ENCODE measurements at regions not wholly inside any gene's neighbourhood (a gene's known extent, or its start where the extent isn't known, plus 50 kb on each side); places are given as distances from the start of the nearest gene placed in this dataset.

DNA sequence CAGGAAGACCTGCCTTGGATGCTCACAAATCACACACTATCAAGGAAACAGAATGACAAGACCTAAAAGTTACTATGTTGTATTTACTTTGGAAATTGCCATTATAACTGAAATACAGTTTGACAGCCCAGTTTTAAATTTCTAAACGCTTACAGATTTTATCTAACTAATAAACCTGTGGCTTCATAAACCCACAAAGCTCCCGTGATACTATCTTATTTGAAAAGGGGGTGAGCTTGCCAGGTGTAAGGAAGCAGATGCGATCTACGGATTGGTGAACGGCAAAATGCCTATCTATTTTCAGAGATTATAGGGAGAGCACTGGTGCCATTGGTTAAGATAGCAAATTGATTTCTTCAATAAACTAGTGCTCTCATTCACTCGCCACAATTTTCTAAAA is 485.5 kb downstream of the BCAT1 start (continued):
- TF ChIP-seq, protein P1, sequence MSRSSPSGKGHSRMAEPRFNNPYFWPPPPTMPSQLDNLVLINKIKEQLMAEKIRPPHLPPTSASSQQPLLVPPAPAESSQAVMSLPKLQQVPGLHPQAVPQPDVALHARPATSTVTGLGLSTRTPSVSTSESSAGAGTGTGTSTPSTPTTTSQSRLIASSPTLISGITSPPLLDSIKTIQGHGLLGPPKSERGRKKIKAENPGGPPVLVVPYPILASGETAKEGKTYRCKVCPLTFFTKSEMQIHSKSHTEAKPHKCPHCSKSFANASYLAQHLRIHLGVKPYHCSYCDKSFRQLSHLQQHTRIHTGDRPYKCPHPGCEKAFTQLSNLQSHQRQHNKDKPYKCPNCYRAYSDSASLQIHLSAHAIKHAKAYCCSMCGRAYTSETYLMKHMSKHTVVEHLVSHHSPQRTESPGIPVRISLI (CRISPR knock-in tag; IDR thresholded peaks at IDR 0.05; ENCODE audit: borderline replicate concordance): no peak
- TF ChIP-seq ZNF292 (CRISPR knock-in tag; IDR thresholded peaks at IDR 0.05; ENCODE audit: borderline replicate concordance, low read depth): no peak
- TF ChIP-seq, protein P2, sequence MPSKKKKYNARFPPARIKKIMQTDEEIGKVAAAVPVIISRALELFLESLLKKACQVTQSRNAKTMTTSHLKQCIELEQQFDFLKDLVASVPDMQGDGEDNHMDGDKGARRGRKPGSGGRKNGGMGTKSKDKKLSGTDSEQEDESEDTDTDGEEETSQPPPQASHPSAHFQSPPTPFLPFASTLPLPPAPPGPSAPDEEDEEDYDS (CRISPR knock-in tag; IDR thresholded peaks at IDR 0.05): no peak
- no peak for TF ChIP-seq KLF11 (CRISPR knock-in tag; IDR thresholded peaks at IDR 0.05)

DNA sequence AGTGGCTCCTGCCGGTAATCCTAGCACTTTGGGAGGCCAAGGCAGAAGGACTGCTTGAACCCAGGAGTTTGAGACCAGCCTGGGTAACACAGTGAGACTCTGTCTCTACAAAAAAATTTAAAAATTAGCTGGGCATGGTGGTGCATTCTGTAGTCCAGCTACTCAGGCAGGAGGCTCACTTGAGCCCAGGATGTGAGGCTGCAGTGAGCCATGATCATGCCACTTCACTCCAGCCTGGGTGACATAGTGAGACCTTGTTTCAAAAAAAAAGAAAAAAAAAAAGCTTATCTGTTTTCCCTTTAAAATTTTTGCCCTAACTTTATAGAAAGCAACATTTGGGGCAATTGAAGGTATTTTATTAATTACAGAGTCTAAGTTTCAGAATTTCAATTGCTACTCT is 486.0 kb downstream of the BCAT1 start:
- no peak for ATAC-seq
- no TSS peak for BruUV-seq (replicated peaks)
- Histone ChIP-seq H3K4me1 (ENCODE audit: insufficient read depth, low read length) (no peaks in the 10 kb centered on the region), H3K36me3 (replicated peaks in 1 of 2; ENCODE audit: control insufficient read depth in 1 of 2, insufficient read depth in 2 of 2, low read length in 2 of 2) (no peaks in the 10 kb centered on the region), H3K27ac (ENCODE audit: extremely low read length, insufficient read depth, low read length) (no peak overlapping the region), H3K9ac (ENCODE audit: insufficient read depth, low read depth, low read length) (no peak overlapping the region), H4K20me1 (ENCODE audit: insufficient read depth, low read length) (no peaks in the 10 kb centered on the region), H2AFZ (ENCODE audit: low read length) (no peak overlapping the region), H3K79me2 (ENCODE audit: insufficient read depth, low read length) (no peaks in the 10 kb centered on the region), H3K9me3 (ENCODE audit: low read length) (no peaks in the 10 kb centered on the region), H3K4me2 (ENCODE audit: low read depth, low read length) (no peak overlapping the region), H3K4me3 (replicated peaks in 1 of 3; ENCODE audit: insufficient read depth in 1 of 3, low read depth in 2 of 3, low read length in 3 of 3) (no peak overlapping the region), H3K27me3 (ENCODE audit: control insufficient read depth in 1 of 2, insufficient read depth in 2 of 2, low read length in 2 of 2) (no peaks in the 10 kb centered on the region; a peak in 1 of 5 replicates)
- ChIA-PET CTCF (ENCODE audit: low intra/inter-chr PET ratio, low total read pairs) (no interaction called here), POLR2A (no interaction called here)
- no peak for DNase-seq (ENCODE audit: low spot score)
- no peak for TF ChIP-seq FOXO4 (CRISPR knock-in tag; conservative IDR thresholded peaks at IDR 0.05)
- TF ChIP-seq MAF1 (CRISPR knock-in tag; IDR thresholded peaks at IDR 0.05; ENCODE audit: borderline replicate concordance): no peak
- TF ChIP-seq, protein P3, sequence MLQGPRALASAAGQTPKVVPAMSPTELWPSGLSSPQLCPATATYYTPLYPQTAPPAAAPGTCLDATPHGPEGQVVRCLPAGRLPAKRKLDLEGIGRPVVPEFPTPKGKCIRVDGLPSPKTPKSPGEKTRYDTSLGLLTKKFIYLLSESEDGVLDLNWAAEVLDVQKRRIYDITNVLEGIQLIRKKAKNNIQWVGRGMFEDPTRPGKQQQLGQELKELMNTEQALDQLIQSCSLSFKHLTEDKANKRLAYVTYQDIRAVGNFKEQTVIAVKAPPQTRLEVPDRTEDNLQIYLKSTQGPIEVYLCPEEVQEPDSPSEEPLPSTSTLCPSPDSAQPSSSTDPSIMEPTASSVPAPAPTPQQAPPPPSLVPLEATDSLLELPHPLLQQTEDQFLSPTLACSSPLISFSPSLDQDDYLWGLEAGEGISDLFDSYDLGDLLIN (CRISPR knock-in tag; IDR thresholded peaks at IDR 0.05; ENCODE audit: borderline replicate concordance): no peak
- TF ChIP-seq ZNF292 (CRISPR knock-in tag; IDR thresholded peaks at IDR 0.05; ENCODE audit: borderline replicate concordance, low read depth): no peak
- no peak for TF ChIP-seq HOXA7 (CRISPR knock-in tag; IDR thresholded peaks at IDR 0.05)
- TF ChIP-seq, protein P4, sequence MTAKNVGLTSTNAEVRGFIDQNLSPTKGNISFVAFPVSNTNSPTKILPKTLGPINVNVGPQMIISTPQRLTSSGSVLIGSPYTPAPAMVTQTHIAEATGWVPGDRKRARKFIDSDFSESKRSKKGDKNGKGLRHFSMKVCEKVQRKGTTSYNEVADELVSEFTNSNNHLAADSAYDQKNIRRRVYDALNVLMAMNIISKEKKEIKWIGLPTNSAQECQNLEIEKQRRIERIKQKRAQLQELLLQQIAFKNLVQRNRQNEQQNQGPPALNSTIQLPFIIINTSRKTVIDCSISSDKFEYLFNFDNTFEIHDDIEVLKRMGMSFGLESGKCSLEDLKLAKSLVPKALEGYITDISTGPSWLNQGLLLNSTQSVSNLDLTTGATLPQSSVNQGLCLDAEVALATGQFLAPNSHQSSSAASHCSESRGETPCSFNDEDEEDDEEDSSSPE (CRISPR knock-in tag; IDR thresholded peaks at IDR 0.05): no peak
- no peak for TF ChIP-seq ISL2 (CRISPR knock-in tag; IDR thresholded peaks at IDR 0.05)
- no peak for TF ChIP-seq ZNF12 (CRISPR knock-in tag; IDR thresholded peaks at IDR 0.05)
- no peak for TF ChIP-seq PAXIP1 (CRISPR knock-in tag; conservative IDR thresholded peaks at IDR 0.05)
- TF ChIP-seq, protein P5, sequence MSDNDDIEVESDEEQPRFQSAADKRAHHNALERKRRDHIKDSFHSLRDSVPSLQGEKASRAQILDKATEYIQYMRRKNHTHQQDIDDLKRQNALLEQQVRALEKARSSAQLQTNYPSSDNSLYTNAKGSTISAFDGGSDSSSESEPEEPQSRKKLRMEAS (IDR thresholded peaks at IDR 0.05): no peak
- TF ChIP-seq SOX5 (CRISPR knock-in tag; IDR thresholded peaks at IDR 0.05; ENCODE audit: borderline replicate concordance): no peak
- intact Hi-C loops (cut with micrococcal nuclease; ENCODE audit: unreplicated experiment): no loop called here
- in situ Hi-C loops (cut with HindIII; ENCODE audit: extremely low pct_ligation_motif_present, low pct_unique_long_range_greater_than_20kb): no loop called here
- 88% methylated on average over 1 of the region's 1 CpG for WGBS (ENCODE audit: low lambda C conversion rate)
- no peak for FAIRE-seq

Measured in HepG2 (cell line).